ENCODE measurements at regions not wholly inside any gene's neighbourhood (a gene's known extent, or its start where the extent isn't known, plus 50 kb on each side); places are given as distances from the start of the nearest gene placed in this dataset.

DNA sequence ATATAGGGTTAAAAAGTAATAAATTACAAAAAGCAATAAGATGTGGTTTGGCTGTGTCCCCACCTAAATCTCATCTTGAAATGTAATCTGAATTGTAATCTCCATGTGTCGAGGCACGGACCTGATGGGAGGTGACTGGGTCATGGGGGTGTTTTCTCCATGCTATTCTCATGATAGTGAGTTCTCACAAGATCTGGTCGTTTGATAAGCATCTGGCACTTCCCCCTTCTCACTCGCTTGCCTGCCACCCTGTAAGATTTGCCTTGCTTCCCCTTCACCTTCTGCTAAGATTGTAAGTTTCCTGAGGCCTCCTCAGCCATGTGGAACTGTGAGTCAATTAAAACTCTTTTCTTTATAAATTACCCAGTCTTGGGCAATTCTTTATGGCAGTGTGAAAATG, 577.4 kb downstream of the TBC1D4 start:
- FAIRE-seq, result no peak
- DNase-seq (ENCODE audit: extremely low spot score, insufficient read length, low read depth), result no peak

DNA sequence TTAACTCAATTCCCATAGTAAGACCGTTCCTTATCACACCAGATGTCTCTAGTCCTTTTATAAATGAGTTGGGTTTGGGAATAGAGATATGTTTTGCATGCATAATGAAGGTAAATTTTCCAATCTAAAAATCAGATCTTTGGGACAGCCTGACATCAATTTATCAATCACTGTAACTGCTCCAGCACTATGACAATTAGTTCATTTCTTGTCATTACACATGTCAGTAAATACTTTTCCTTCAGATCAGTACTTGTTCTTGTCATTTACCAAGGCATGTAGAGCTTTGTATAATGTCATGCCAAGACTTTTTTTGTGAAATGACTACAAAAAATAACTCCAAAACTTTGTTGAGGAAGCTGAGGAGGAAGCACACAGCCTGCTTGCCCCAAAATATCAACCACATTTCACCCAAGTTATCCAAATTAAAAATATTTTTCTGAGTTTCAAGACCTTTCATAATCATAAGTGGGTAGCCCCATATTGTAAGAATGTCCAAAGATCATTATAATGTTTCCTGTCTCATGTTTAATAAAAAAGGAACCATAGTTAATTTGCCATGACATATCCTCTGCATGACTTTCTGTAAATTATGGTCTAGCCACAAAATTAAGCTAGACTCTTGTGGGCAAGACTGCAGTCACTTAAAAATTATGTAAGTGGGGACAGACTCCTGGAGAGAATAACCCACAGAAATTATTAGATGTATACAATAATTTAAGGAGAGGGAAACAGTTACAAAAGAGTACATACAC, 586.8 kb downstream of the TBC1D4 start:
- no peak for FAIRE-seq
- no peak for DNase-seq (ENCODE audit: extremely low spot score, insufficient read length, low read depth)

DNA sequence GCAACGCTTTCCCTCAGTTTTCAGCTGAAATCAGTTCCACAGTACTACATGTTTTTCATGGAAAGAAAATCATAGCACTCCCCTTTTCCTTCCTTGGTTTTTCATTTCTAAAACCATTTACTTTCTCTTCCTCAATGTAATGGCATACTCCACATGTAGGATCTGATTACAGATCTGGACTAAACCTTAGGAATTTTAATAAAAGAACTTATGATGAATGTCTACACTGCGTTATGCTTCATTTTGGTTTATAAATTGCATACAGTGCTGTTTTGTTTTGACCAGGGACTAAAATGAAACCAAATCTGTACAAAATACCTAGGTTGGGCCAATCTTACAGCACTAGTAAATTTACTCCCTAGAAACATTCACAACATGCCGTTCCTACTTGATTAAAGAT, 589.9 kb downstream of the TBC1D4 start:
- FAIRE-seq (no peak), DNase-seq (ENCODE audit: extremely low spot score, insufficient read length, low read depth) (no peak)

GRCh38 chr13:74891610-74892009, 590.4 kb downstream of the TBC1D4 start:
- FAIRE-seq (no peak), DNase-seq (ENCODE audit: extremely low spot score, insufficient read length, low read depth) (no peak)

GRCh38 chr13:74889321-74889720, 592.6 kb downstream of the TBC1D4 start:
- FAIRE-seq (no peak), DNase-seq (ENCODE audit: extremely low spot score, insufficient read length, low read depth) (no peak)

DNA sequence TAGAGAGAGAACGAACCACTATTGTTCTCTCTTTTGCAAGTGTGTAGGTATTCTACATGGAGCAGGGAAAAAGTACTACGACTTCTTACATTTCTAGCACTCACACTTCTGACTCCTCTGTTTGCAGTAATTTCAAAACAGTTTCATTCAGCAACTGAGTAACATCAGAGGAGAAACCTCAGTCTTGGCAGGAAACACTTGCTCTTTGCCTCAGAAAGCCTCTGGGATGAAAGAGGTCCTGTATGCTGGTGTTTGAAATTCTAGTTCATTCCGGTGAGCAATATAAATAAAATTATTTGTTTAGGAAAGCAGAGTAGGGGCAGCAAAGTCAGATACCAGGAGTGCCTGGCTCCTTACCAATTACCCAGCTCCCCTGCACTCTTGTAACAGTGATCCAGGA, 595.5 kb downstream of the TBC1D4 start:
- DNase-seq (ENCODE audit: extremely low spot score, insufficient read length, low read depth) (no peak), FAIRE-seq (no peak)

GRCh38 chr13:74883834-74884233, 598.1 kb downstream of the TBC1D4 start:
- DNase-seq (ENCODE audit: extremely low spot score, insufficient read length, low read depth), result no peak
- no peak for FAIRE-seq

- FAIRE-seq, result no peak
Observed at GRCh38 chr13:74871369-74872070, 610.4 kb downstream of the TBC1D4 start.

GRCh38 chr13:74870865-74871264, 611.1 kb downstream of the TBC1D4 start:
- FAIRE-seq (no peak), DNase-seq (ENCODE audit: extremely low spot score, insufficient read length, low read depth) (no peak)

More at GRCh38 chr13:74871369-74872070, 610.4 kb downstream of the TBC1D4 start:
- no peak for DNase-seq (ENCODE audit: extremely low spot score, insufficient read length, low read depth)

DNA sequence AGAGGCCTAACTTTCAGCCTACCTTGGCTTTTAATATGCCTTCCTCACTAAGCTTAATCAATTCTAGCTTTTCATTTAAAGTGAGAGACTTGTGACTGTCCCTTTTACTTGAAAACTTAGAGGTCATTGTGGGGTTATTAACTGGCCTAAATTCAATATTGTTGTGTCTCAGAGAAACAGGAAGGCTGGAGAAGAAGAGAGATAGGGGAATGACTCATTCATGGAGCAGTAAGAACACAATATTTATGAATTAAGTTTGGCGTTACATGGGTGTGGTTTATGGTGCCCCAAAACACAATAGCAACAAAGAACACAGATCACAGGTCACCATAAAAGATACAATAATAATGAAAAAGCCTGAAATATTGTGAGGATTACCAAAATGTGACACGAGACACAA, 612.1 kb downstream of the TBC1D4 start:
- DNase-seq (ENCODE audit: extremely low spot score, insufficient read length, low read depth), result no peak
- FAIRE-seq, result no peak

- FAIRE-seq (no peak), DNase-seq (ENCODE audit: extremely low spot score, insufficient read length, low read depth) (no peak)
Observed at GRCh38 chr13:74868049-74868448, 613.9 kb downstream of the TBC1D4 start.

DNA sequence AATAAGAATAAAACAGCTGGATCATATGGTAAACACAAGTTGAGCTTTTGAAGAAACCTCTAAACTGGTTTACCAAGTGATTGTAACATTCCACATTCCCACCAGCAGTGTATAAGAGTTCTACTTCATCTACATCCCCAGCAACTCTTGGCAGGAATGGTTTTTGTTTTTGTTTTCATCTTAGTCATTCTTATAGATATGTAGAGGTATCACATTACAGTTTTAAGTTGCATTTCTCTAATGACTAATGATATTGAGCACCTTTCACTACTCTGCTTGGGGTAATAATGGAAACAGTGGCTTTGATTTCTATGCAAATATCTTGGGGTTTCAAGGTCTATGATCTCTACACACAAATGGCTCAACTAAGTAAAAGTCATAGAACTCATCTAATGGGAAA, 614.5 kb downstream of the TBC1D4 start:
- FAIRE-seq, result no peak

DNA sequence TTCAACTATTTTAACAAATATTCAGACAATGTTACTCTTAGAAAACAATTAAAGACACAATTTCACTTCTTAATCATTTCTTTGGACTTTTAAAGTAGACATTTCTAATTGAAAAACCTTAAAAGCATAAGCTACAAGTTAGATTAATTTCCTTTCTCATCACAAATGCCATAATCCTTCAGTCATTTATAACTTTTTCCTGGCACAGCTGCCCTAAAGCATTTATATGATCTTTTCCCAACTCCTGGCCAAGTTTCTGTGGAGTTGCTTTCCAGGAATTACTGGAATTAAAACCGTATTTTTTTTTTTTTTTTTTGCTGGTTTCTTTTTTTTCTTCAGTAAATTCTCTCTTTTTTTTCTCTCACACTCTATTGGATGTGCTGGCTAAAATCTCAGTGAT, 615.9 kb downstream of the TBC1D4 start:
- DNase-seq (ENCODE audit: extremely low spot score, insufficient read length, low read depth) (no peak), FAIRE-seq (no peak)

More for the DNA sequence above, 614.5 kb downstream of the TBC1D4 start:
- DNase-seq (ENCODE audit: extremely low spot score, insufficient read length, low read depth), result no peak

DNA sequence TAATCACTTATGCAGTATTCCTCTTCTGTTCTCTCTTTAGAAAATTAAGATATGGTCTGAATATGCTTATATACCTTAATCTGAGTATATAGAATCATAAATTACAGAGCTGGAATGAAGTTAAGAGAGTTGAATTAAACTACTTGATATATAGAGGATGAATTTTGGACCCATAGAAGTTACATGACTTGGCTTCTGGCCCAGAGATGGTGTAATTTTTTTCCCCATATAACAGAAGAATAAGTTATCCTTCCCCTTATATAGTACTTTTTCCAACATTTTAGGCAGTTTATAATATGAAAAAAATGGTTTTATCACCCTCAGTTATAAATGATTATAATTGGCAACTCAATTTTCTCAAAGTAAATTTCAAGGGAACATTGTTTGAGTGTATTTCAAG, 616.3 kb downstream of the TBC1D4 start:
- DNase-seq (ENCODE audit: extremely low spot score, insufficient read length, low read depth) (no peak), FAIRE-seq (no peak)

- no peak for DNase-seq (ENCODE audit: extremely low spot score, insufficient read length, low read depth)
- FAIRE-seq, result no peak
Observed at GRCh38 chr13:74860789-74861188, 621.2 kb downstream of the TBC1D4 start.

DNA sequence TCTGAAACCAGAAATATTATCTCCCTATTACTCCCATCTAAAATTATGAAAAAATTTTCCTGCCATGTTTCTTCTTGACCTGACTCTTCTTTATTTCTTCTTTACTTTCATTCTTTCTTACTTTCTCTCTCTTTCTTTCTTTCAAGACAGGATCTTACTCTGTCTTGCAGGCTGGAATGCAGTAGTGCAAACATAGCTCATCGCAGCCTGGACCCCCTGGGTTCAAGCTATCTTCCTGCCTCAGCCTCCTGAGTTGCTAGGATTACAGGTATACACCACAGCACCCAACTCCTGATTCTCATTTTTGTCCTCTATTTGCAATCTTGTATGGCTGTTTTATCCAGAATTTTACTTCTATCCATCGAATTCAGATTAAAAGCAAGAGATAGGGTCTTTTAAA, 631.1 kb downstream of the TBC1D4 start:
- no peak for FAIRE-seq
- no peak for DNase-seq (ENCODE audit: extremely low spot score, insufficient read length, low read depth)

DNA sequence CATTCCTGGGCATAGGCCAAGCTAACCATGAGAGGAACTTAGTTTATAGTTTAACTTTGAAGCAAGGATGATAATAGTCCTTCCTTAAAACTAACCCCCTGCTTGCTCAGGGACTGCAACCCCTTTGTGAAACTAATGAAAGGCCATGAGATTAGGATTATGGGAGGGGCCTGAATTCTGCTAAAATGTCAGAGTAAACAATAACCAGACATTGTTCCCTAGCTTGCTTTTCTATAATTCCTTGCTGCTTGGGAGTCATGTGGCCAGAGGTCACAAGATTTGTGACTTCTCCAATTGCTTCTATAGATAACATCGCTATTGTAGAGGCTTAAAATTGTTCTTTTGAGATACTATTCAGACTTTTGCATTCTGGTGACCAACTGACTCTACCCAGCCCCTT, 634.0 kb downstream of the TBC1D4 start:
- no peak for FAIRE-seq
- no peak for DNase-seq (ENCODE audit: extremely low spot score, insufficient read length, low read depth)

DNA sequence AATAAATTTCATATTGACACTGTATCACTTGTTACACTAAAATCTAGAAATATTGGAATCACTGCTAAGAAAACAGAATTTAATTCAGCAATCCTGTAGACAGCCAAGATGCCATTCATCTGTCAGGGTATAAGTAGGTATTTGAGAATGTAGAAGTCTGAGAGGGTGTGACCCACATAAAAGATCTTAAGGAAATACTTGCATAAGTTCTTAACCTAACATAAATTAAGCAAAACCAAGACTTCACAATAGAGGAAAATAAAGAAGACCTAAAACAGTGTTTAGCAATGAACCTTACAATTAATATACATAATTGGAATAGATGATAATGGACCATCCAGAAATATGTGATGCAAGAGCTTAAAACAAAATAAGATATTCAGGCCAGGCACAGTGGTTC, 636.2 kb downstream of the TBC1D4 start:
- FAIRE-seq (no peak), DNase-seq (ENCODE audit: extremely low spot score, insufficient read length, low read depth) (no peak)

GRCh38 chr13:74841651-74842050, 640.3 kb downstream of the TBC1D4 start:
- DNase-seq (ENCODE audit: extremely low spot score, insufficient read length, low read depth) (no peak), FAIRE-seq (no peak)

GRCh38 chr13:74841123-74841522, 640.8 kb downstream of the TBC1D4 start:
- FAIRE-seq (no peak), DNase-seq (ENCODE audit: extremely low spot score, insufficient read length, low read depth) (no peak)

DNA sequence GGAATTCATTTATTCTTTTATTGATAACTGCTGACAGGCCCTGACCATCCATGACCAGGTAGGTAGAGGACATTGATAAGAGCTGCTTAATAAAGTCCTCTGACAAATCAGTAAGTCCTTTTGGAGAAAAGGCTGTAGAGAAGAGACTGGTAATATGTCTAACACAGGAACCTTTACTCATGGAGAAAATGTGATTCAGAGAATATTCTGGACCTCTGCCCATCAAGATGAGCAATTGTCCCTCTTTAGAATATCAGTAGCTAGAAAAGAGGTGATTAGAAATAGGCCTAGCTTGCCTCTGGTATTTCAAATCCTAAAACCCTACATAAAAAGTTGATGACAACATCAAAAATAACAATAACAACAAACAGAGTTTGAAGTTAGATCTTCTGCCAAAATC, 642.3 kb downstream of the TBC1D4 start:
- no peak for DNase-seq (ENCODE audit: extremely low spot score, insufficient read length, low read depth)
- no peak for FAIRE-seq

- DNase-seq (ENCODE audit: extremely low spot score, insufficient read length, low read depth) (no peak), FAIRE-seq (no peak)
Observed at GRCh38 chr13:74838096-74838495, 643.9 kb downstream of the TBC1D4 start.
